ENCODE measurements at regions not wholly inside any gene's neighbourhood (a gene's known extent, or its start where the extent isn't known, plus 50 kb on each side); places are given as distances from the start of the nearest gene placed in this dataset.
"Not testable (repeated sequence)": the region's sequence is repeated elsewhere in the genome, so short reads cannot be mapped to it uniquely, and the experiment has no call there.

DNA sequence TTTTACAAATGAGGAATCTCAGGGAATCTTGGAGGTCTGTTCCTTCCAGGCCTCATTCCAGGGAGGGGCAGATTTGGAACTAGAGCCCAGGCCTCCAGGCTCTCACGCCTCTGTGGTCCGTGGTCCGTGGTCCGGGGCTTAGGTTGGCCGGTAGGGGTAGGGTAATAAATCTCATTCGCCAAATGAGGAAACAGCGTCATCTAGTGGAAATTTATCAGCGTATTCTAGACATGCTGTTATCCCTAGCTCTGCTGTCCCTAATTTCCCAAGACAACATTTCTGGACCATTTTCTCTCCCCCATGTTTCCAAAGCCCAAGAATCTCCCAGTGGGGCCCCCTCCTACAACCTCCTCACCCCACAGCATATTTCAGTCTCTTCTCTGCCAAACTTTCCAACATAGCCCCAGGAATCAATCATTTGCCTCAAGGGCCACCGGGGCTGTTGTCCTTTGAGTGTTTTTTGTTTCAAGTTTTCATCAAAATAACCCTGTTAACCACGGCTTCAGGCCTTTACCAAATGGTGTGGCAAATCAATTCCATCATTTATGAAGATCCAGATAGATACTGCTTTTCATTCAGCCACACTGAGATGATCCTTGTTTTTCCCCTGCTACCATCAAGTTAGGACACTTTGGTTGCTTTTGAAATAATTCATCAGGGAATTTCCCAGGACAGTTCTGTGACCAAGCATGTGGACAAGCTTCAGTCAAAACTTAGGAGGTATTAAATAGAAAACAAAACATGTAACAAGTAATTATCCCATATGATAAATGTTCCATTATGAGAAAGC lies 126.8 kb downstream of the ALDH8A1 start:
- peak; percentile 81 to 88 for DNase-seq (ENCODE audit: low read depth in 2 of 2)

DNA sequence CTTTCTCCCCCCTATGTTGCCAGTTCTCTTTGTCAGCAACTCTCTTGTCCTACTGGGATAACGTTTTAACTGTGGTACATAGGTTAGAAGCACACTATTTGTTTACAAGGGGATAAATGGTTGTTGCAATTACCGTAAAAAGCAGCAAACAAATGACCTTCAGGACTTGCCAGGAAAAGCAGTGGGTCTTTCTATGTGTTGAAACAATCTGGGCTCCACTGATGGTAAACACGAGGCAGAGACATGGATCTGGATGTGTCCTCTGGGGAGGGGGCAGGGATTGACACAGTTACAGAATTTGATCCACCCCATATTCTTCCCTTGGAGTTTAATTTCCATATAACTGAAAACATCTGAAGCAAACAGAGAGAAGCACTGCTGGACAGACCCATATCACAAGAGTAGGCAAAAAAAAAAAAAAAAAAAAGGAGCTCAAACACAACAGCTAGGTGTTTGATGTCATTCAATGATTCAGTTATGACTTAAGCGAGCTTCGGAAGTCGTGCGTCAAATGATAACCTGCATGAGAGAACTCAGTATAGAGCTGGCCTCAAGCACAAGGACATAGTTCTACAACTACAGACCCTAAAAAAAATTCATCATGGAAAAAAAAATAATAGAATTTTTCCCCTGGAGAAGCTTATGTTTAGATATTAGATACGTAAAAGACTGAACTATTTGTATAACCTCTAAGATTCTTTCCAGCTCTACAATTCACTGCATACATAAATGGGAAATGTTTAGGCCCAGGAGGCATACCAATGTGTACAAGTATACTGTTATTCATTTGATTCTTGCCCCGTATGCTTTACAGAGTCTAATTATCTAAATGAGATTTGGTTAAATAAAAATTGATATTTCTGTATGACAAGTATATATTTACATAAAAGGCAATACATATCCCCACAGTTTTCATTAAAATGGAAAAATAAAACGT lies 127.7 kb downstream of the ALDH8A1 start:
- DNase-seq (ENCODE audit: low read depth in 2 of 2): no peak

DNA sequence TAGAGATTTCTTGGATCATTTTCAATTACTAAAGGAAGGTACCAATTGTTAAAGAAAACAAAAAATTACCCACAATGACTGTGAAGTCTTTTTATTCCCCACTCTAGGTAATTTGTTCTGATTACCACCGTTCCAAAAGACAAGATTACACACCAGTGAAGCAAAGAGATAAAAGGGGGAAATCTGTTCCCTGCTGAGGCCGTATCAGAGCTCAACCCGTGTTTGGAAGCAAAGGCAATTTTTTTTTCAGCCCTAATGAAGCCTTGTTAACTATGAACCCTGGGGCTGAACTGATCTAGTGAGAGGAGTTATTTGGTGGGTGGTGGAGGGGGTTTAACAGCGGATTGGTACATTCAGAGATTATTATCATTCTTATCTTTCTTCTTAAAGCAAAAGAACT lies 128.5 kb downstream of the ALDH8A1 start:
- no peak for DNase-seq (ENCODE audit: low read depth in 2 of 2)

DNA sequence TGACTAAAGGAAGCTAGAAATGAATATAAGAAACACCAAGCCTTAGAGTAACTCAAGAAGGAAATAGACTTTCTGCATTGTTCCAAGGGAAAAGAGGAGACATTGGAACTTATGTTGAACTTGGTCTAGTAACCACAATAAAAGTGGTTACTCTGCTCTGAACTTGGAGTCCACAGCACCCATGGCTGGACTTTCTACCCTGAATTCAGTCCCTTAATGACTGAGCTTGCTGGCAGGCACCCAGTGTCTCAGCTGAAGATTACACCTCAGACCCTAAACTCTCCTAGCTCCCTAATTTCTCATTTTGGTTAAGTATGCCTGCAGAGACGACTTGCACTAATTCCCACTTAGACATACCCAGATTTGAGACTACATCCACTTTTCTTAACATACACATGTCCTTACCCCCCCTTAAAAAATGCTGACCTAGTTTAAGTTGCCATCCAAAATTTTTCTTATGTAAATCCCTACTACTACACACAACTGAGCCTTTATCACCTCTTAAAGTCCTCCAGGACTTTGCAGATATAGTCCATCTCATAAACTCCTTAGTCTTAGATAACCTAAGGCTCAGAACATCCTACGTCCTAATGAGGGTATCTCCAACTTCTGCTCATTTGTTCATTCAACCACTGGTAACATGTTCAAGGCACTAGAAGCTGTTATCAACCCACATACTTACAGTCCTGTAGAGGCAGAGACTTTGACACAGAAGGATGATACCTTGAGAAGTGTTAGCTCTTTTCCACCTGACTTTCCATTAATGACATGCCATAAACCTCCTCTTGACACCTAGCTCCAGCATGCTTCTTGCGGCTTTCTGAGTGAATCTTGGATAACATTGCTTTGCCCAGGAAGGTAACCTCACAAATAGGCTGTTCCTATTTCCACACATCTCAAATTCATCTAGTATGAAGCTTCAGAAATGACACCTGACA lies 129.8 kb downstream of the ALDH8A1 start:
- DNase-seq (ENCODE audit: low read depth in 2 of 2): no peak

DNA sequence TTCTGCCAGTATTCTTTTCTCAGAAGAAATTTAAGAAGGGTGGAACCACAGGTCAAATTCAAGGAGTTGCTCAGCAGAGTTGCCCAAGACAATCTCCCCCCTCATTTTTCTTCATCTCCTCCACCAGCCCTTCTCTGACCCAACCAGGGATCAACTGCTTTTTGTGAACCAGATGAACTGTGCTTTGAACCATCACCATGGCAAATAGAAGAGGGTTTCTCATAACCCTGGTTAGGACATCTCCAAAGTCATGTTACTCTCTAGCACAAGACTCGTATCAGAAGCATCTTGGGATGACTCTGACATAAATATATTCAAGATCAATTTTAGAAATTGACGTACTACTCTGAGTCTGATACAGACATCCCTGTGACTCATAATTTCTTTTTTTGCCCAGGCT lies 130.7 kb downstream of the ALDH8A1 start:
- no peak for DNase-seq (ENCODE audit: low read depth in 2 of 2)

DNA sequence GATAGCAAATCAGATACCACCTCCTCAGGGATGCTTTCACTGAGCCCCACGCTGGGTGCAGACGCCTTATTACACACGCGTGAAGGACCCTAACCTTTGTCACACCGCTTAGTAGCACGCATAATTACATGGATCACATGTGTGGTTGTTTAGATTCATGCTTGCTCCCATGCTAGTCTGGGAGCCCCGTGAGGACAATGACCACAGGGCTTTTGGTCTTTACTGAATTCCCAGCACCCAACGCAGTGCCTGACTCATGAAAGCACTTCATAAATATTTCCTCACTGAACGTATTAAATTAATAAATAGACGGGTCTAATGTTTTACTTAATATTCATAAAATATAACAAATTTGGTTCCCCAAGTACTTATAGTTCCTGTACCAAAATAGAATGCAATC lies 132.5 kb downstream of the ALDH8A1 start:
- DNase-seq (ENCODE audit: low read depth in 2 of 2): no peak

DNA sequence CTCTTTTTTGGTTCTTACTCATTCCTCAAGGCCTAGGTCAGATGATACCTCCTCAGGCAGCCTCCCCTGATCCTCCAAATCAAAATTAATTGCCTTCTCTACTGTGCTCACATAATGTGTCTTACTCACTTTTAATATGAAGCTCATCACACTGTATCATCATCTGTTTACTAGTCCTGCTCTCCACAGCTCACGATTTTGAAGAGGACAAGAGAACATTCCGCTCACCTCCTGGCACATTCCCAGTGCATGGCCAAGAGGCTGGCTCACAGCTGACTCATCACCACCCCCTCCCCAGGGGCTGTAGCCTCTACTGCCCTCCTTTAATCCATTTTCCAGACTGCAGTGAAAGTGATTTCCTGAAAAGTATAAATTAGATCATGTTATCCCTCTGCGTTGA lies 133.1 kb downstream of the ALDH8A1 start:
- DNase-seq (ENCODE audit: low read depth in 2 of 2): no peak

DNA sequence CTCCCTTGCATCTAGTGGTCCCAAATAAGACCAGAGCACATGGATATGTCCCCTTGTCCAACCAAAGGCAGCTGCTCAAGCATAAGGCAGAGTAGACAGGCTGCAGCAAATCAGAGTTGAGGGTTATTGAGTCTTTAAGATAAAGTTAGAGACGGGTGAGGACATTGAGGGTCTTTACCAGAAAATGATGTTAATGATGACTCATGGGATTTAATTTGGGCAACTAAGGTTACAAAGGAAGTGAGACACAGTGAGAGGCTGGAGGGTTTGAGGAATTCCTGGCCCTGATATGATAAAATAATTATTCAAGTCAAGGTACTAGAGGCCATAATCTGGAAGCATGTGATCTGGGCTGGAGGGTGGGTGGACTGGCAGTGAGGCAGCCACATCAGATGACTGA lies 133.6 kb downstream of the ALDH8A1 start:
- DNase-seq (ENCODE audit: low read depth in 2 of 2): no peak

DNA sequence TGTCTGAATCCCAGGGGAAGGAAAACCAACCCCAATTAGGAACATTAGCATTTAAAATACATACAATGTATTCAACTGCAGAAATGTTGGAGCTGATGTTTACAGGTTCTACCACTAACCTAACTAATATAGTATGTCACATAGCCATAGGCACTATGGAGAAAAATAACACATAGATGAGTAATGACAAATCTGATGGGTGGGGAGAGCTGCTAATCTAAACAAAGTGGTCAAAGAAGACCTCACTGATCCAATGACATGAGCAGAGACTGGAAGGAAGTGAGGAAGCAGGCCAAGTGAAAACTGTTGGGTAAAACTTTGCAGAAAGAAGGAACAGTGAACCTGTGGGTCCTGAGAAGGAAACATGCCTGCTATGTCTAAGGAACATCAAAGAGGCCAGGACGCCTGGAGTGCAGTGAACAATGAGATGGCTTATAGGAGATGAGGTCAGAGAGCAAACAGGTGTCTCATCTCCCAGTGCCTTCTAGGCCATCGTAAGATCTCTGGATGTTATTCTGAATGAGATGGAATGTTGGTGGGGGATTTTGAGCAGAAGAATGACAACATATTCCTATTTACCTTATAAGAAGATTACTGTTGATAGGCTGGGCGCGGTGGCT lies 135.7 kb downstream of the ALDH8A1 start:
- DNase-seq (ENCODE audit: low read depth in 2 of 2): peak in 1 of 2 donors; percentile 11

DNA sequence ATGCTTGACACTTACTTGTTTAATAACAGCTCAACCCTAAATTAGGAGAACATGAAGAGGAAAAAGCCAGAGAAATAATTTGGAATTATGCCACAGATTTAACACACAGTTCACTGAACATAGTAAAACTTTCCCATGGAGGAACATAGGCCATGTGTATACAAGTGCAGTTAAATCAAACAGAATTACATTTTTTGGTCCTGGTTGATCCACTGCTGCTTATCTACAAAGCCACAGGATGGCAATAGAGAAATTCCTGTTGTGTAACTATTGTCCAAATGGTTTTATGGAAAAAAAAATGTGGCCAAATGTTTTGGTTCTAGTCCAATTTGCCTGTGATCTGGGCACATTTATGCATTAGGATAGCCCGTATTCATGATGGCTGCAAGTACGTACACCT lies 136.8 kb downstream of the ALDH8A1 start:
- DNase-seq (ENCODE audit: low read depth in 2 of 2): peak; percentile 51 to 97

DNA sequence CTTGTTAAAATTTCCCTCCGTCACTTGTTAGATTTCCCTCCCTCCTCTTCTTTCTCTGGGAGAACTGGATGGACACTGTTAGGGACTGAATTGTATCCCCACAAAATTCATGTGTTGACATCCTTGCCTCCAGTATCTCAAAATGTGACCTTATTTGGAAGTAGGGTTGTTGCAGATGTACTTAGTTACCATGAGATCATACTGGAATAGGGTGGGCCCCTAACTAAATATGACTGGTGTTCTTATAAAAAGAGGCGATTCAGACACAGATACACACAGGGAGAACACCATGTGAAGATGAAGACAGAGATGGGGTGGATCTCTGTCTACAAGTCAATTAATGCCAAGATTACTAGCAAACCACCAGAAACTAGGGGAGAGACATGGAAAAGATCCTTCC lies 139.5 kb downstream of the ALDH8A1 start:
- DNase-seq (ENCODE audit: low read depth in 2 of 2): no peak

DNA sequence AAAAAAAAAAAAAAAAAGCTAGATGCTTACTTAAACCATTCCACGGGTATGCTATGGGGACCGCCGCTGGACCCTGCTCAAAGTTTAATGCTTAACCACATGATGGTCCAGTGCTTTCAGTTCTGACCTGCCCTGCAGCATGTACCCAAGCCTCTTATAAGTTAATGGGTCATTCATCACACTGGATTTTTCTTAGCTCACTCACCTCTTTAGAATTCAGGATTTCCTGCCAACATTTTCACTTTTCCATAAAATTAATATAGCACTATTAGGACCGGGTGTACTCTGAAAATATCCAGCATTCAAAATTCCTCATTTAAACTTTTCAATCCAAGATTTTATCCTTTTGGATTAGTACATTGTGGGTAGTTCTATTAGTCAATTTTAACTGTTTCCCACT lies 140.8 kb downstream of the ALDH8A1 start:
- DNase-seq (ENCODE audit: low read depth in 2 of 2): peak in 1 of 2 donors; percentile 19

DNA sequence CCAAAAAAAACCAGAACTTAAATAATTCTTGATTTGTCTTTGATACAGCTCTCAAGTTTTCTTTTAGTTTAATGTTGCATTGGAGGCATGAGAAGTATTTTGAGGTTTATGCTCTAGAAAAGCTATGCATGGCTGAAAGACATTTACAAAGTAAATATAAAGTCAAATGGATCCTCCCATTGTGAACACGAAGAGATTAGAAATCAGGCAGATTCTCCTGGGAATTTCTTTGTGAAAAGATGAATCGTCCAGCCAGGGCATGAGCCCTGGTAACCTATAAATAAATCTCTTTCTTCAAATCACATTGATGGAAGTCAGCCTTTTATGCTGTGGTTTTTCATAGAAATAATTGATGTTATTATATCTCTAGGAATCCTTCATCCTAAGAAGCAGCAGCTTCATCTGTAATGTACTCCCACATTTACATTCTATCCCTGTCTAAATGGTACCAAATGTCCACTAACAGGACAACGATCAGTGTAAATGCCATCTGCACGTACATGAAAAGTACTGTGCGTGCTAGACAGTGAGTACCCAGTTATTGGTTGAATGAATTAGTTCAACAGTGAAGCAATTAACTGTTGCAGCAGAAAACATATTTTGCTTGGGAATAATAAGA lies 143.6 kb downstream of the ALDH8A1 start:
- no peak for DNase-seq (ENCODE audit: low read depth in 2 of 2)

DNA sequence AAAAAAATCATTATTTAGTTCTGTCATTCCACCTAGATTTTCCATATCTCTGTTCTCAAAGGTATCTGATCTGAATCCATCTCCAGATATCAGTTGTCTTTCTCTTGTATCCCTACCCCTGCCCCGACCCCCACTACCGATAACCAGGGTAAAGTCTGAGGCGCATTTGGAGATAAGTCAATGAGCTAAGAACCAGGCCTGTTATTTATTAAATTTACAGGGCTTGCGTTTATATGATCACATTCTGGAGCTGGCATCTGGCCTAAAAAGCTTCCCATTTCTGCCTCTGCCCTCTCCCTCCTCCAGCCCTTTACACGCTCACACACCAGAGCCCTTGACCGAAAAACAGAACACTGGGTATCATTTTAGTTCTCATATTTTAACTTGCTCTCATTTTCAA lies 144.7 kb downstream of the ALDH8A1 start:
- DNase-seq (ENCODE audit: low read depth in 2 of 2): no peak

DNA sequence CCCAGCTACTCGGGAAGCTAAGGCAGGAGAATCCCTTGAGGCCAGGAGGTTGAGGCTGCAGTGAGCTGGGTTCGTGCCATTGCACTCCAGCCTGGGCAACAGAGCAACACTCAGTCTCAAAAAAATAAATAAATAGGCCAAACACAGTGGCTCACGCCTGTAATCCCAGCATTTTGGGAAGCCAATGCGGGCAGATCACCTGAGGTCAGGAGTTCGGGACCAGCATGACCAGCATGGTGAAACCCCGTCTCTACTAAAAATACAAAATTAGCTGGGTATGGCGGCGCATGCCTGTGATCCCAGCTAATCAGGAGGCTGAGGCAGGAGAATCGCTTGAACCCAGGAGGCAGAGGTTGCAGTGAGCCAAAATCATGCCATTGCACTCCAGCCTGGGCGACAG lies 145.6 kb downstream of the ALDH8A1 start:
- DNase-seq (ENCODE audit: low read depth in 2 of 2): not testable (repeated sequence)

DNA sequence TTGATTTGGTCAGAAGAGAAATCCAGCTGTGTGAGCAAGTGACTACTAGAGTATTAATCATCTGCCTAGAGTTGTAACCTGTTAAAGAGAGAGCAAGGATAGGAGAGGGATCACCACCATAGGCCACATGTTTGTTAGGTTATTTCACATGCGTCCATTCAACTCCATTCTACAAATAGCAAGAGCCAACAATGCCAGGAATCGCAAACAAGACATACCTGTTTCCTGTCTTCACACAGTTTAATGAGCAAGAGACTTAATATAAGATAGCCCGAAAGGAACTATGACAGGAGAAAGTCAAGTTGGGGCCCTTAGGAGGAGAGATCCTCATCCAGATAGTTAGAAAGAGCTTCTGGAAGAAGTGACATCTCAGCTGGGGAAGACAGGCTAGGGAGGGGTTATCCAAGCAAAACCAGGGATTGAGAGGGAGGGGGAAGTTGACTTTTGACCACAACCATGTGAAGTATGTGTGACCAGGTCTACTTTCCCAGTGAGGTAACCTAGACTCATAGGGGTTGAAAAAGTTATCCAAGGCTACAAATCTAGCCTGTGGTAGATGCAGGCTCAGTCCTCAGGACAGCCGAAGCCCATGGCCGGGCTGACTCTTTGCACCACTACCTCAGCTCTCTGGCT lies 147.4 kb downstream of the ALDH8A1 start:
- DNase-seq (ENCODE audit: low read depth in 2 of 2): no peak

DNA sequence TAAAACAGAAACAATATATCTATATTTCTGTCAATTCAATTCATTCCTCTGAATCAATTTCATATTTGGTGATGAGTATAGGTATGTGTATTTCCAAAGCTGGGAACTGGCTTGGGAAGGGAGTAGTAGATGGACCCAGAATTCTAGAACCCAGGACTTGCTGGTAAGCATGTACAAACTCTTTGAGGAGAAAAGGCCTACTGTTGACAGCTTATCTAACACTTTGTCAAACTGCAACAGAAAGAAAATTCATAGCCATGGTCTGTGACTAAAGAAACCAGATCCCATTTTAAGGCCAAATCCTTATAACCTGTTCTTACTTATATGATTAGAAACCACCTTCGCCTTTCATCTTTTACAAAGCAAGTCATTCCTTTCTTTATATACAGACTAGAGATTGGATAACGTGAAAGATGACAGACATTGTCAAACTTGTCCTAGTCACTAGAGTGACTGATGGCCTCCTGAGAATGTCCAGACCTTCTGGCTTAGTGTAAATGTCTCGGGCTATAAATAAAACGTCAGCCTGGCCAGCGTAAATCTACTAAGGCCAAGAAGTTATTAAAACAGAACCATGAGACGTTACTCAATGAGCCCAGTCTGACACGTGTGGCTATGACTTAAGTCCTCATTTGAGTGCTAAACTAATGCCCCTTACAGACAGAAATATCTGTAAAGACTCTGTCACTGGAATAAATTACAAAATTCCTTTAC lies 152.3 kb downstream of the ALDH8A1 start:
- no peak for DNase-seq (ENCODE audit: low read depth in 2 of 2)

DNA sequence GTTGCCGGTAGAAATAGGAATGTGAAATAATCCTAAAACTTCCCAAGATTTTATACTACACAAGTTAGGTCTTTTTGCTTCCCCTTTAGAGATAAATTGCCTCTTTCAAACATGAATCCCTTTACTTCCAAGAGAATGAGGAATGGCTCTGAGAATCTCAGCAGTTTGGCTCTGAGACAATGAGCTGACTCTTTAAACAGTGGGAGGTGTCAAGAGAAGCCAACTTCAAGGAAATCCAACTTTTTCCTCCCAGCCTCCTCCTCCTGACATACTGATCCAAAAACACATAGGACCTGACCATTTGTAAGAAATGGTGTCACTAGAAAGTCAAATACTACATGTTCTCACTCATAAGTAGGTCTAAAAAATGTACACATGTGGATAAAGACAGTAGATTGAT lies 154.2 kb downstream of the ALDH8A1 start:
- DNase-seq (ENCODE audit: low read depth in 2 of 2): no peak

DNA sequence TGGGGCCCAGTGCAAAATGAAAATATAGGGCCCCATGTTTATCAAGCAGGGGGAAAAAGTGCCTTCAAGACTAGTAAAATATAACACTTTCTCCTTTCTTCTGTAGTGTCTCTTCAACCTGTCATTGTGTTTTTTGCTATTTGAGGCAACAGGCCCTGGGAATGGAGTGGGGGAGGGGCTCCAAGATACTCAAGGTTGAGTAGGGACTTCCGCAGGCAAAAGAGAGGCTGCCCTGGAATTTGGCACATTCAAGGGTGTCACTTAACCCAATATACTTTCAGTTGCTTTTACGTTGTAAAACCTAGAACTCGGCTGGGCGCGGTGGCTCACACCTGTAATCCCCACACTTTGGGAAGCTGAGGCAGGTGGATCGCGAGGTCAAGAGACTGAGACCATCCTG lies 154.9 kb downstream of the ALDH8A1 start:
- no peak for DNase-seq (ENCODE audit: low read depth in 2 of 2)
